ENCODE measurements at regions not wholly inside any gene's neighbourhood (a gene's known extent, or its start where the extent isn't known, plus 50 kb on each side); places are given as distances from the start of the nearest gene placed in this dataset.

DNA sequence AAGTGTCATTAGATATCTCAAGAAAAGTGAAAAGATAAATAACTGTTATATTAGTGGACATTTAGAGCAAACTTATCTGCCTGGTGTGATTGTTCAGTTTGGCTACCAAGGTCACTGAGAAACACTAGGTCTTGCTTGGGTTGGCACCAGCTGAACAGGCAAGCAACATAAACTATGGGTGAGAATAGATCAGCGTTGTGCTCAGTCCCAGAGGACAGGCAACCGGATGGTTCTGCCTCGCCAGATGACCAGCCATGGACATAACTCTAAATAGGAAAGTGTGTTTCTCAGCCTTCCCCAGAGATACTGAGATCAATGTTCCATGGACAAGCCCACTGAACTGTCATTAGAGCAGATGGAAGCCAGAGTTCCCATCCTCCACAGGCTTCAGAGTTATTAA is 203.4 kb upstream of the VRK2 start:
- no peak for TF ChIP-seq CTCF (IDR thresholded peaks at IDR 0.05; ENCODE audit: unreplicated experiment)
- H3K9me3 Mint-ChIP-seq, result peaks cover 13% of the 10 kb centered on the region
- no peaks in the 10 kb centered on the region for H3K4me1 Mint-ChIP-seq
- no peak overlapping the region for H3K27ac Mint-ChIP-seq
- no peaks in the 10 kb centered on the region for H3K27me3 Mint-ChIP-seq (ENCODE audit: low read depth)
- H3K36me3 Mint-ChIP-seq, result no peaks in the 10 kb centered on the region
- no peak for DNase-seq (ENCODE audit: low spot score in 2 of 2, unreplicated experiment in 2 of 2)
- no peak overlapping the region for H3K4me3 Mint-ChIP-seq

GRCh38 chr2:57848723-57849122 is 197.9 kb upstream of the VRK2 start:
- no peak for TF ChIP-seq CTCF (IDR thresholded peaks at IDR 0.05; ENCODE audit: unreplicated experiment)
- Mint-ChIP-seq H3K27me3 (ENCODE audit: low read depth) (no peaks in the 10 kb centered on the region), H3K4me1 (no peaks in the 10 kb centered on the region), H3K36me3 (no peaks in the 10 kb centered on the region), H3K9me3 (peaks cover 13% of the 10 kb centered on the region), H3K4me3 (no peak overlapping the region), H3K27ac (no peak overlapping the region)
- no peak for DNase-seq (ENCODE audit: low spot score in 2 of 2, unreplicated experiment in 2 of 2)

DNA sequence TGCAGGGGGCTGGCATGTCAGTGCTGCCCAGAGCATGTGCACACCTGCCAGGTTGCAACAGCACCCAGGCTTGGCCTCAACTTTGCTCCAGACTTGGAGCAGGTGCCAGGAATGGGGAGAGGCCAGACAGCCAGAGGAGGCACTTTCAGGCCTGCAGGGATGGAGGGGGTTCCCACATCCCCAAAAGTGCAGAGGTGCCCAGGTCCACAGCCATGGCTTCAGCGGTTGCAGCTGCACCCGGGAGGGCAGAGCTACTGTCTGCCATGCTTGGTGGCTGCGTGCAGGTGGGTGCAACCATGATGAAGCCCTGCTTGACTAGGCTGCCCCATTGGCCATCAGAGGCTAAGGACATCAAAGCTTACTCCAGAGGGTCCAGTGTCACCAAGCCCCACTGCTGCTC is 196.8 kb upstream of the VRK2 start:
- no peaks in the 10 kb centered on the region for H3K27me3 Mint-ChIP-seq (ENCODE audit: low read depth)
- no peaks in the 10 kb centered on the region for H3K4me1 Mint-ChIP-seq
- peaks cover 13% of the 10 kb centered on the region for H3K9me3 Mint-ChIP-seq
- no peak overlapping the region for H3K4me3 Mint-ChIP-seq
- no peak overlapping the region for H3K27ac Mint-ChIP-seq
- no peaks in the 10 kb centered on the region for H3K36me3 Mint-ChIP-seq
- TF ChIP-seq CTCF (IDR thresholded peaks at IDR 0.05; ENCODE audit: unreplicated experiment), result no peak
- no peak for DNase-seq (ENCODE audit: low spot score in 2 of 2, unreplicated experiment in 2 of 2)

DNA sequence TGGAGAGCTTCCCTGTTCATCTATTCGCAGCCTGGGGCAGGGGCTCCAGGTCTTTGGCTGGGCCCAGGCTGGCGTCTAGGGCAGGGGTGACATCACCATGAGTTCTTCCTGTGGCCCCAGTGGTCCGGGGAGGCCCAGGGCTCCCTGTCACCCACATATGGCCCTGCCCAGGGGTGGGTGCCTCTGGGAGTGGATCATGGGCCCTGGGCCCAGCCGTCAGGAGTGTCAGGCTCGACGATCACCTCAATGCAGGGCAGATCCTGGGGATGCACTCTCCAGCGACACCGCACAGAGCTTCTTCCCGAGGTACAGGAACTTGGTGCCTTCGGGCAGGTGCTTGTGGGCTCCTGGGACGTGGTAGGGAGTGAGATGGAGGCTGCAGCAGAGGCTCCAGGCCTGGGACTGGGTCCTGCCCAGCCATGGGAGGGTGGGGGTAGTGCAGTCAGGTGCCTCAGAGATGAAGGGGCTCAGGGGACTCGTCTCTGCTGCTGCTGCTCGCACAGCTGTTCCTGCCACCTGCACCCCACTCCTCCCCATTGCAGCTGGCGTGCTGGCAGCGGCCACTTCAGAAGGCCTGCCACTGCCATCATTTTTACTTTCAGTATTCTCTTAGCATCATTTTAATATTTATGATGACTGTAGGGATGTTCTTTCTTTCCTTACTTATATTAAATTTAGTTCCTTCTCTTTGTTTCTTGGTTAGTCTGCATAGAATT is 196.0 kb upstream of the VRK2 start:
- H3K27me3 Mint-ChIP-seq (ENCODE audit: low read depth), result no peaks in the 10 kb centered on the region
- no peak for TF ChIP-seq CTCF (IDR thresholded peaks at IDR 0.05; ENCODE audit: unreplicated experiment)
- peaks cover 13% of the 10 kb centered on the region for H3K9me3 Mint-ChIP-seq
- no peak for DNase-seq (ENCODE audit: low spot score in 2 of 2, unreplicated experiment in 2 of 2)
- no peaks in the 10 kb centered on the region for H3K4me1 Mint-ChIP-seq
- H3K4me3 Mint-ChIP-seq, result no peak overlapping the region
- H3K36me3 Mint-ChIP-seq, result no peaks in the 10 kb centered on the region
- no peak overlapping the region for H3K27ac Mint-ChIP-seq

GRCh38 chr2:57855212-57855611 is 191.4 kb upstream of the VRK2 start:
- no peak for DNase-seq (ENCODE audit: low spot score in 2 of 2, unreplicated experiment in 2 of 2)
- H3K27me3 Mint-ChIP-seq (ENCODE audit: low read depth), result no peaks in the 10 kb centered on the region
- TF ChIP-seq CTCF (IDR thresholded peaks at IDR 0.05; ENCODE audit: unreplicated experiment), result no peak
- H3K9me3 Mint-ChIP-seq, result no peaks in the 10 kb centered on the region
- no peak overlapping the region for H3K4me3 Mint-ChIP-seq
- H3K4me1 Mint-ChIP-seq, result no peaks in the 10 kb centered on the region
- H3K36me3 Mint-ChIP-seq, result no peaks in the 10 kb centered on the region
- H3K27ac Mint-ChIP-seq, result no peak overlapping the region

DNA sequence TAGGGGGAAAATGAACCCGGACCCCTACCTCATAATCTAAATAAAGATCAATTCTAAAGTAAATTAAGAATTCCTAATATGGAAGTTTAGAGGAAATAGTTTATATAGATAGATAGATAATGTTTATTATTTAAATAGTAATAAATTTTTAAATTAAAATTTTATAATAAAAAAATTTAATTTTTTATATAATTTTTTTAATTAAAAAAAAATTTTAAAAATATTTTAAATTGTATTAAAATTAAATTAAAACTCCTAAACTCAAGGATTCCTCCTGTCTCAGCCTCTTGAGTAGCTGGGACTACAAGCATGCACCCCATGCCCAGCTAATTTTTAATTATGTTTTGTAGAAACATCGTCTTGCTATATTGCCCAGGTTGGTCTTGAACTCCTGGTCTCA is 186.9 kb upstream of the VRK2 start:
- no peaks in the 10 kb centered on the region for H3K36me3 Mint-ChIP-seq
- no peaks in the 10 kb centered on the region for H3K27me3 Mint-ChIP-seq (ENCODE audit: low read depth)
- H3K4me1 Mint-ChIP-seq, result peaks cover 7% of the 10 kb centered on the region
- no peaks in the 10 kb centered on the region for H3K9me3 Mint-ChIP-seq
- H3K27ac Mint-ChIP-seq, result no peak overlapping the region
- DNase-seq (ENCODE audit: low spot score in 2 of 2, unreplicated experiment in 2 of 2), result no peak
- no peak overlapping the region for H3K4me3 Mint-ChIP-seq
- no peak for TF ChIP-seq CTCF (IDR thresholded peaks at IDR 0.05; ENCODE audit: unreplicated experiment)
